ENCODE measurements at regions not wholly inside any gene's neighbourhood (a gene's known extent, or its start where the extent isn't known, plus 50 kb on each side); places are given as distances from the start of the nearest gene placed in this dataset.

DNA sequence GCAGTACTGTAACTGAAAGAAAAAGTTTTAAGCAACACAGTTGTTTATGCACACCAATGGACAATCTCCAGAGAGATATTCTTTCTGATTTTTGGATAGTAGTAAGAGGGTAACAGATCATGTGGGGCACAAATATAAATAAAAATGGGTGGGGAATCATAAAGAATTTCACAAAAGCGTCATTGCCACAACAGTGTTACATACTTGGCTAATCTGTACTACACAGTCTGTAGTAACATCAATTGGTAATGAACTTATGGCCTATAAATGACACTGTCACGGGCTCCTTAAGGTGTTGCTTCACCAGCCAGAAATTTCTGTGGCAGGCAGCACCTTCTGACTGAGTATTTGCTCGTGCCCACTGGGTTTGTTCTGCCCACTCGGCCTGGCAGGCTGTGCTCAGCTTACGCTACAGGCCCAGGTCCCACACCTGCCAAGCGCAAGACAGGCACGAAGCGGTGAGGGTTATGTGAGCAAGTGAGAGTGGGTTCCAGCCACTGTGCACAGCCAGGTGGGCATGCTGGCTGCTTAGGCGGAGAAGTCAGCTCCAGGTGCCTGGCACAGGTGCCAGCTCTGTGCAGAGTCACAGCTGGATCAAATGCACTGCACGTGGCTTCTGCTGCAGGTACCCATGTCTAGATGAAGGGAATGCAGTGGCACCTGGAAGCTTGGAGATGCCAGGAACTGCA is 532.5 kb upstream of the SLC39A10 start:
- no peak for DNase-seq
- intact Hi-C loops (cut with DNase I; ENCODE audit: low total_unique reads) = no loop called here
- WGBS, 5 donors = 75 to 88% (median 82%) methylated on average over 8 to 10 of the region's 10 CpGs
- TF ChIP-seq POLR2A (IDR thresholded peaks at IDR 0.05) (no peak), POLR2AphosphoS5 (IDR thresholded peaks at IDR 0.05) (no peak), EP300 (IDR thresholded peaks at IDR 0.05) (no peak)
- TF ChIP-seq, protein P1, sequence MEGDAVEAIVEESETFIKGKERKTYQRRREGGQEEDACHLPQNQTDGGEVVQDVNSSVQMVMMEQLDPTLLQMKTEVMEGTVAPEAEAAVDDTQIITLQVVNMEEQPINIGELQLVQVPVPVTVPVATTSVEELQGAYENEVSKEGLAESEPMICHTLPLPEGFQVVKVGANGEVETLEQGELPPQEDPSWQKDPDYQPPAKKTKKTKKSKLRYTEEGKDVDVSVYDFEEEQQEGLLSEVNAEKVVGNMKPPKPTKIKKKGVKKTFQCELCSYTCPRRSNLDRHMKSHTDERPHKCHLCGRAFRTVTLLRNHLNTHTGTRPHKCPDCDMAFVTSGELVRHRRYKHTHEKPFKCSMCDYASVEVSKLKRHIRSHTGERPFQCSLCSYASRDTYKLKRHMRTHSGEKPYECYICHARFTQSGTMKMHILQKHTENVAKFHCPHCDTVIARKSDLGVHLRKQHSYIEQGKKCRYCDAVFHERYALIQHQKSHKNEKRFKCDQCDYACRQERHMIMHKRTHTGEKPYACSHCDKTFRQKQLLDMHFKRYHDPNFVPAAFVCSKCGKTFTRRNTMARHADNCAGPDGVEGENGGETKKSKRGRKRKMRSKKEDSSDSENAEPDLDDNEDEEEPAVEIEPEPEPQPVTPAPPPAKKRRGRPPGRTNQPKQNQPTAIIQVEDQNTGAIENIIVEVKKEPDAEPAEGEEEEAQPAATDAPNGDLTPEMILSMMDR (IDR thresholded peaks at IDR 0.05) = no peak
- no peaks in the 10 kb centered on the region for H3K27me3 ChIP-seq
- H3K4me3 ChIP-seq = no peak overlapping the region
- no peaks in the 10 kb centered on the region for H3K9me3 ChIP-seq
- H3K27ac ChIP-seq = no peak overlapping the region
- H3K36me3 ChIP-seq = no peaks in the 10 kb centered on the region
- H3K4me1 ChIP-seq = no peaks in the 10 kb centered on the region

DNA sequence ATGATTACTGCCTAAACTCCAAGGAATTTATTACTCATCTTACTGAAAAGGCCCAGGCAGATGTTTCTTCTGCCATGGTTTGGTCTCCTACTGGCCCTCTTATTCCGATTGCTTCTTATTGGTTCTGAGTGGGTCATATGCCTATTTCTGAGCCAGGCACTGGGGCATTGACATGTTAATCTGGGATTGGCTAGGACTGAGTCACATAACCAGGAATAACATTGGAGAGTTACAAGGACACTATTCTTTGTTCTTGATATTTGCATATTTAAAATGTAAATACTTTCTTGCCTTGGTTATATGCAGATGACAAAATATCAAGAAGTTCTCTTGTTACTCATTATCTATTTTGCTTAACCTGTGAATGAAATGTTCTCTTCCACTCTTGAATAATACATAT is 534.4 kb upstream of the SLC39A10 start:
- Histone ChIP-seq H3K9me3 (no peaks in the 10 kb centered on the region), H3K27me3 (no peaks in the 10 kb centered on the region), H3K36me3 (no peaks in the 10 kb centered on the region), H3K4me1 (no peaks in the 10 kb centered on the region), H3K27ac (no peak overlapping the region), H3K4me3 (no peak overlapping the region)
- intact Hi-C loops (cut with DNase I; ENCODE audit: low total_unique reads) = no loop called here
- no peak for TF ChIP-seq POLR2A (IDR thresholded peaks at IDR 0.05)
- TF ChIP-seq, protein P1 (IDR thresholded peaks at IDR 0.05) = no peak
- TF ChIP-seq POLR2AphosphoS5 (IDR thresholded peaks at IDR 0.05) = no peak
- TF ChIP-seq EP300 (IDR thresholded peaks at IDR 0.05) = no peak
- 62 to 94% (median 83%) methylated on average over 1 of the region's 1 CpG for WGBS, 5 donors
- DNase-seq = no peak

DNA sequence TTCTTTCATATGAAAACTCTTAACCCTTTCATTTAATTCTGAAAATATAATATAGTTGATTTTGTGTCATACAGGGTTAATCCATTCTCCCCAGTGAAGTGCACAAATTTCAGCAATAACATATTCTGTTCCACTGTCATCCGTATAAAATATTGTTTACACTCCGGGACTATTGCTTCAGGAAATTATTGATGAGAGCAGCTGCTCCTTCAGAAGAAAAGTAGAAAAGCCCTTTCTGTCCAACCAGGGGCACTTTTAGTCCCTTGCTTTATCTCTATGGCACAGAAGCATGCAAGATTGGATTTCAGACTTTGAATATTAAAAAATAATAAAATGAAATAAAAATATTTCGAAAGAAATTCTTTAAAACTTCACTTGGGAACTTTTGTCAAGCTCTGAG is 535.7 kb upstream of the SLC39A10 start:
- TF ChIP-seq, protein P1 (IDR thresholded peaks at IDR 0.05) = no peak
- TF ChIP-seq POLR2AphosphoS5 (IDR thresholded peaks at IDR 0.05) = no peak
- no peak for DNase-seq
- no peaks in the 10 kb centered on the region for H3K36me3 ChIP-seq
- 52 to 70% (median 64%) methylated on average over 3 of the region's 3 CpGs for WGBS, 5 donors
- no peaks in the 10 kb centered on the region for H3K27me3 ChIP-seq
- H3K4me3 ChIP-seq = no peak overlapping the region
- intact Hi-C loops (cut with DNase I; ENCODE audit: low total_unique reads) = no loop called here
- H3K4me1 ChIP-seq = no peaks in the 10 kb centered on the region
- no peaks in the 10 kb centered on the region for H3K9me3 ChIP-seq
- no peak overlapping the region for H3K27ac ChIP-seq

DNA sequence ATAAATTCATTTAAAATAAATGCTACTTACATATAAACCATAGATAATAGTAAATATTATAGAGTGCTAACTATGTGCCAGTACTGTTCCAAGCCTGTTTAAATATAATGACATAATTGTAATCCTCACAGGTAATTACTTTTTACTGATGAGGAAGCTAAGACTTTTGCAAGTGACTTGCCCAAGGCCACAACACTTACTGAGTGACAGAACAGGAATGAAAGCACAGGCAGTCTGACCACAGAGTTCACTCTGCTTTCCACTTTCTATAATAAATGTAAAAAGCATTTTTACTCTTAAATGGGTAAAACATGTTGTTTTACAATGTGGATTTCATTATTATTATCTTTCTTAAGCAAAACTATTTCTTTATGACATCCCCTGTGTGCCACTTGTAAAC is 537.8 kb upstream of the SLC39A10 start:
- TF ChIP-seq, protein P1 (IDR thresholded peaks at IDR 0.05) = no peak
- TF ChIP-seq POLR2AphosphoS5 (IDR thresholded peaks at IDR 0.05) (no peak), POLR2A (IDR thresholded peaks at IDR 0.05) (no peak), EP300 (IDR thresholded peaks at IDR 0.05) (no peak)
- no peaks in the 10 kb centered on the region for H3K4me1 ChIP-seq
- peaks cover 0 to 6% (median 0%) of the 10 kb centered on the region in 4 donors for H3K9me3 ChIP-seq
- no peak overlapping the region for H3K27ac ChIP-seq
- intact Hi-C loops (cut with DNase I; ENCODE audit: low total_unique reads) = no loop called here
- DNase-seq = no peak
- H3K36me3 ChIP-seq = no peaks in the 10 kb centered on the region
- H3K4me3 ChIP-seq = no peak overlapping the region
- no peaks in the 10 kb centered on the region for H3K27me3 ChIP-seq

All from stomach (tissue), 8 donors.